ENCODE measurements at regions not wholly inside any gene's neighbourhood (a gene's known extent, or its start where the extent isn't known, plus 50 kb on each side); places are given as distances from the start of the nearest gene placed in this dataset.

- no peaks in the 10 kb centered on the region for H3K79me2 ChIP-seq (ENCODE audit: insufficient read depth, low read length)
- intact Hi-C loops (cut with micrococcal nuclease; ENCODE audit: unreplicated experiment), result loop anchor here (10.0 kb wide), 1 partner anchor 102 kb away; the partner anchor contains the start of gene ING1
- no peaks in the 10 kb centered on the region for H4K20me1 ChIP-seq (ENCODE audit: insufficient read depth, low read length)
- ChIA-PET POLR2A (no interaction called here), CTCF (ENCODE audit: low intra/inter-chr PET ratio, low total read pairs) (no interaction called here)
- no peak overlapping the region for H3K27ac ChIP-seq (ENCODE audit: extremely low read length, insufficient read depth, low read length)
- BruUV-seq (replicated peaks), result no TSS peak
- H3K36me3 ChIP-seq (replicated peaks in 1 of 2; ENCODE audit: control insufficient read depth in 1 of 2, insufficient read depth in 2 of 2, low read length in 2 of 2), result no peaks in the 10 kb centered on the region
- no peak overlapping the region for H3K9ac ChIP-seq (ENCODE audit: insufficient read depth, low read depth, low read length)
- H3K4me1 ChIP-seq (ENCODE audit: insufficient read depth, low read length), result peaks cover 17% of the 10 kb centered on the region
- in situ Hi-C loops (cut with HindIII; ENCODE audit: extremely low pct_ligation_motif_present, low pct_unique_long_range_greater_than_20kb), result loop anchor here (5.0 to 25.0 kb wide), 3 partner anchors 132 to 604 kb away; no protein-coding TSS in a partner anchor
- H2AFZ ChIP-seq (ENCODE audit: low read length), result no peak overlapping the region
- H3K27me3 ChIP-seq (ENCODE audit: control insufficient read depth in 1 of 2, insufficient read depth in 2 of 2, low read length in 2 of 2), result peaks cover 1 to 14% of the 10 kb centered on the region in 2 experiments; a peak in 2 of 5 replicates
- H3K9me3 ChIP-seq (ENCODE audit: low read length), result no peaks in the 10 kb centered on the region
- TF ChIP-seq ZNF30 (CRISPR knock-in tag; IDR thresholded peaks at IDR 0.05) (no peak), ZNF740 (CRISPR knock-in tag; IDR thresholded peaks at IDR 0.05) (no peak), GTF3A (CRISPR knock-in tag; conservative IDR thresholded peaks at IDR 0.05) (no peak), AHR (CRISPR knock-in tag; IDR thresholded peaks at IDR 0.05) (no peak), HBP1 (CRISPR knock-in tag; IDR thresholded peaks at IDR 0.05; ENCODE audit: low read depth) (no peak), SAP130 (CRISPR knock-in tag; IDR thresholded peaks at IDR 0.05; ENCODE audit: low read depth) (no peak), PLRG1 (conservative IDR thresholded peaks at IDR 0.05) (no peak), FOXK1 (CRISPR knock-in tag; IDR thresholded peaks at IDR 0.05; ENCODE audit: borderline replicate concordance, low read depth) (no peak)
- 28% methylated on average over 4 of the region's 5 CpGs for WGBS (ENCODE audit: low lambda C conversion rate)
- no peak for FAIRE-seq
- no peak overlapping the region for H3K4me3 ChIP-seq (replicated peaks in 1 of 3; ENCODE audit: insufficient read depth in 1 of 3, low read depth in 2 of 3, low read length in 3 of 3)
- no peak for DNase-seq (ENCODE audit: low spot score)
- no peak overlapping the region for H3K4me2 ChIP-seq (ENCODE audit: low read depth, low read length)
- ATAC-seq, result no peak
These were observed 98.4 kb downstream of the ANKRD10 start for GRCh38 chr13:110816500-110816899.

GRCh38 chr13:110817143-110817542 is 97.7 kb downstream of the ANKRD10 start:
- DNase-seq (ENCODE audit: low spot score) (no peak), ATAC-seq (no peak), FAIRE-seq (no peak)
- no TSS peak for BruUV-seq (replicated peaks)
- peaks cover 17% of the 10 kb centered on the region for H3K4me1 ChIP-seq (ENCODE audit: insufficient read depth, low read length)
- ChIA-PET POLR2A (no interaction called here), CTCF (ENCODE audit: low intra/inter-chr PET ratio, low total read pairs) (no interaction called here)
- WGBS (ENCODE audit: low lambda C conversion rate), result 34% methylated on average over 3 of the region's 3 CpGs
- peaks cover 1 to 11% of the 10 kb centered on the region in 2 experiments; a peak in 2 of 5 replicates for H3K27me3 ChIP-seq (ENCODE audit: control insufficient read depth in 1 of 2, insufficient read depth in 2 of 2, low read length in 2 of 2)
- no peaks in the 10 kb centered on the region for H3K36me3 ChIP-seq (replicated peaks in 1 of 2; ENCODE audit: control insufficient read depth in 1 of 2, insufficient read depth in 2 of 2, low read length in 2 of 2)
- no peak overlapping the region for H3K27ac ChIP-seq (ENCODE audit: extremely low read length, insufficient read depth, low read length)
- H3K9ac ChIP-seq (ENCODE audit: insufficient read depth, low read depth, low read length), result no peak overlapping the region
- H4K20me1 ChIP-seq (ENCODE audit: insufficient read depth, low read length), result no peaks in the 10 kb centered on the region
- no peak overlapping the region for H2AFZ ChIP-seq (ENCODE audit: low read length)
- H3K4me2 ChIP-seq (ENCODE audit: low read depth, low read length), result no peak overlapping the region
- no peaks in the 10 kb centered on the region for H3K9me3 ChIP-seq (ENCODE audit: low read length)
- in situ Hi-C loops (cut with HindIII; ENCODE audit: extremely low pct_ligation_motif_present, low pct_unique_long_range_greater_than_20kb), result loop anchor here (5.0 to 25.0 kb wide), 3 partner anchors 132 to 605 kb away; no protein-coding TSS in a partner anchor
- no peak for TF ChIP-seq ZNF382 (CRISPR knock-in tag; IDR thresholded peaks at IDR 0.05; ENCODE audit: borderline replicate concordance)
- no peak for TF ChIP-seq BCLAF1 (IDR thresholded peaks at IDR 0.05)
- intact Hi-C loops (cut with micrococcal nuclease; ENCODE audit: unreplicated experiment), result loop anchor here (10.0 kb wide), 1 partner anchor 102 kb away; the partner anchor contains the start of gene ING1
- H3K4me3 ChIP-seq (replicated peaks in 1 of 3; ENCODE audit: insufficient read depth in 1 of 3, low read depth in 2 of 3, low read length in 3 of 3), result no peak overlapping the region
- H3K79me2 ChIP-seq (ENCODE audit: insufficient read depth, low read length), result no peaks in the 10 kb centered on the region

All from HepG2 (cell line).